Stomach (tissue), 4 donors: ENCODE measurements at regions not wholly inside any gene's neighbourhood (a gene's known extent, or its start where the extent isn't known, plus 50 kb on each side); places are given as distances from the start of the nearest gene placed in this dataset.

Experiments
- CTCF ChIP-seq, 7 experiments: fragments of 450-650 bp in 4 of 7; fragments of 200-600 bp in 3 of 7; sonication (generic) in 3 of 7; IDR thresholded peaks; one replicate each; pipeline ENCODE4 v1.5.1; 2016 to 2019; ENCODE audit warnings: antibody characterized with exemption in 7 of 7, control low read depth in 2 of 7, mild to moderate bottlenecking in 1 of 7
- EP300 ChIP-seq: sonication (generic); formaldehyde crosslinking; IDR thresholded peaks from one replicate; pipeline ENCODE4 v1.6.1; 2017; ENCODE audit warnings: antibody characterized with exemption
- POLR2A ChIP-seq, 4 donors: fragments of 450-650 bp; IDR thresholded peaks; one replicate each; pipeline ENCODE4 v1.6.1; 2016; ENCODE audit warnings: antibody characterized with exemption in 4 of 4, control low read depth in 2 of 4, mild to moderate bottlenecking in 1 of 4, moderate library complexity in 1 of 4
- POLR2AphosphoS5 ChIP-seq, 3 donors: sonication (generic); formaldehyde crosslinking; IDR thresholded peaks; one replicate each; pipeline ENCODE4 v1.6.1; 2016; ENCODE audit warnings: antibody characterized with exemption in 3 of 3

GRCh38 chr5:110844251-110844650, 105.4 kb downstream of the SLC25A46 start:
- no peak for TF ChIP-seq CTCF (IDR thresholded peaks at IDR 0.05)
- no peak for TF ChIP-seq POLR2A (IDR thresholded peaks at IDR 0.05)
- no peak for TF ChIP-seq POLR2AphosphoS5 (IDR thresholded peaks at IDR 0.05)
- TF ChIP-seq EP300, result no peak
